Non-pigmented ciliary epithelial cell (primary cell): ENCODE measurements at regions not wholly inside any gene's neighbourhood (a gene's known extent, or its start where the extent isn't known, plus 50 kb on each side); places are given as distances from the start of the nearest gene placed in this dataset.
A peak's percentile ranks its signal among the peaks of the same experiment; 100 is the strongest.
"Not testable (repeated sequence)": the region's sequence is repeated elsewhere in the genome, so short reads cannot be mapped to it uniquely, and the experiment has no call there.

Experiments used
- DNase-seq: peaks from one replicate; pipeline ENCODE4 v3.0.0-alpha.2; 2010; ENCODE audit warnings: low read depth

GRCh38 chr16:27639561-27640276 lies 89.8 kb downstream of the KATNIP start:
- DNase-seq = peak; percentile 31

GRCh38 chr16:27640277-27640600 lies 90.3 kb downstream of the KATNIP start:
- DNase-seq = no peak

GRCh38 chr16:27641260-27641659 lies 91.3 kb downstream of the KATNIP start:
- DNase-seq = no peak

GRCh38 chr16:27641734-27642415 lies 91.9 kb downstream of the KATNIP start:
- not testable (repeated sequence) for DNase-seq

- no peak for DNase-seq
Observed at GRCh38 chr16:27642756-27643155, 92.8 kb downstream of the KATNIP start.

- no peak for DNase-seq
Observed at GRCh38 chr16:27644165-27644564, 94.2 kb downstream of the KATNIP start.

- no peak for DNase-seq
Observed at GRCh38 chr16:27645396-27645795, 95.5 kb downstream of the KATNIP start.

GRCh38 chr16:27646806-27647205 lies 96.9 kb downstream of the KATNIP start:
- no peak for DNase-seq

GRCh38 chr16:27649021-27649420 lies 99.1 kb downstream of the KATNIP start:
- DNase-seq = no peak

- no peak for DNase-seq
Observed at GRCh38 chr16:27650073-27650701, 100.2 kb downstream of the KATNIP start.

- DNase-seq = no peak
Observed at GRCh38 chr16:27651301-27651700, 101.4 kb downstream of the KATNIP start.

GRCh38 chr16:27657811-27658210 lies 107.9 kb downstream of the KATNIP start:
- no peak for DNase-seq

- DNase-seq = no peak
Observed at GRCh38 chr16:27660507-27660906, 110.6 kb downstream of the KATNIP start.

GRCh38 chr16:27663235-27663634 lies 113.3 kb downstream of the KATNIP start:
- DNase-seq = not testable (repeated sequence)

- no peak for DNase-seq
Observed at GRCh38 chr16:27665881-27666280, 115.9 kb downstream of the KATNIP start.

GRCh38 chr16:27670071-27670810 lies 120.3 kb downstream of the KATNIP start:
- no peak for DNase-seq

- DNase-seq = no peak
Observed at GRCh38 chr16:27671410-27671809, 121.5 kb downstream of the KATNIP start.

GRCh38 chr16:27676839-27677238 lies 126.9 kb downstream of the KATNIP start:
- peak; percentile 46 for DNase-seq

GRCh38 chr16:27677263-27677662 lies 127.3 kb downstream of the KATNIP start:
- no peak for DNase-seq

- DNase-seq = no peak
Observed at GRCh38 chr16:27678955-27679354, 129.0 kb downstream of the KATNIP start.

GRCh38 chr16:27679899-27680298 lies 130.0 kb downstream of the KATNIP start:
- no peak for DNase-seq

- no peak for DNase-seq
Observed at GRCh38 chr16:27681681-27682080, 131.7 kb downstream of the KATNIP start.

- no peak for DNase-seq
Observed at GRCh38 chr16:27684047-27684446, 134.1 kb downstream of the KATNIP start.
